Aorta (tissue), 5 donors: ENCODE measurements at regions not wholly inside any gene's neighbourhood (a gene's known extent, or its start where the extent isn't known, plus 50 kb on each side); places are given as distances from the start of the nearest gene placed in this dataset.

ENCODE experiments used
- ATAC-seq: fragments of 200-7000 bp; cut with Tn5 transposase; one replicate; pipeline ENCODE4 v1.9.1; 2022; ENCODE audit warnings: moderate library complexity; ENCODE audit not compliant: low FRiP score
- DNase-seq, 2 donors: peaks; one replicate each; pipeline ENCODE4 v3.0.0-alpha.2; 2020
- H3K27ac ChIP-seq, 2 donors: one replicate each; pipeline ENCODE4 v1.5.1; 2013; ENCODE audit warnings: low read length in 2 of 2, mild to moderate bottlenecking in 2 of 2, moderate library complexity in 2 of 2, control low read depth in 1 of 2, inconsistent platforms in 1 of 2, low read depth in 1 of 2
- H3K27me3 ChIP-seq, 2 donors: one replicate each; pipeline ENCODE4 v1.6.1; 2013; ENCODE audit warnings: control low read depth in 1 of 2, low read length in 1 of 2, mild to moderate bottlenecking in 1 of 2, moderate library complexity in 1 of 2; ENCODE audit not compliant: insufficient read depth in 2 of 2, control insufficient read depth in 1 of 2
- H3K36me3 ChIP-seq, 2 donors: one replicate each; pipeline ENCODE4 v1.6.1; 2013; ENCODE audit warnings: control low read depth in 1 of 2, low read length in 1 of 2, mild to moderate bottlenecking in 1 of 2; ENCODE audit not compliant: insufficient read depth in 2 of 2, control insufficient read depth in 1 of 2
- H3K4me1 ChIP-seq, 2 donors: one replicate each; pipeline ENCODE4 v1.6.1; 2013; ENCODE audit warnings: low read length in 2 of 2, control low read depth in 1 of 2, mild to moderate bottlenecking in 1 of 2, moderate library complexity in 1 of 2; ENCODE audit not compliant: insufficient read depth in 2 of 2, control insufficient read depth in 1 of 2
- H3K4me3 ChIP-seq, 2 donors: one replicate each; pipeline ENCODE4 v1.5.1; 2013; ENCODE audit warnings: low read length in 2 of 2, control low read depth in 1 of 2, mild to moderate bottlenecking in 1 of 2
- H3K9me3 ChIP-seq: one replicate; pipeline ENCODE4 v1.6.1; 2013; ENCODE audit warnings: mild to moderate bottlenecking, low read length; ENCODE audit not compliant: control insufficient read depth
- WGBS, 2 donors: extraction: QIAGEN DNeasy Blood & Tissue Kit; methylation state at CpG; one replicate each; pipeline ENCODE4 v1.1.7; 2013; 5-methylcytosine and 5-hydroxymethylcytosine counted together
- intact Hi-C, 2 donors: fragments of 100-400 bp; cut with DNase I; formaldehyde crosslinking; loops; one replicate each; pipeline versions ENCODE4 v1.14.2 to v1.15.0; 2022
- donor health status: healthy with polysubstance abuse.
- donor health status: Bipolar disorder and iron deficiency.
- donor health status: DM: no; HTN: no; CAD: no.
- donor health status: DM: no; HTN: no; CAD: no.
- donor health status: DM: yes; HTN: yes; CAD: no.

GRCh38 chr2:41598161-41598894, 449.5 kb upstream of the PKDCC start:
- Histone ChIP-seq H3K4me1 (peaks cover 2 to 3% of the 10 kb centered on the region in 2 donors), H3K27me3 (no peaks in the 10 kb centered on the region), H3K36me3 (no peaks in the 10 kb centered on the region), H3K4me3 (no peak overlapping the region), H3K9me3 (no peaks in the 10 kb centered on the region), H3K27ac (peak overlapping the region in 1 of 2 donors; percentile 44)
- DNase-seq = no peak
- peak; percentile 50 for ATAC-seq
- 36 to 38% methylated on average over 5 of the region's 5 CpGs for WGBS, 2 donors
- intact Hi-C loops = loop anchor here in 1 of 2 donors (10.0 kb wide), 1 partner anchor 114 kb away; no protein-coding TSS in a partner anchor

DNA sequence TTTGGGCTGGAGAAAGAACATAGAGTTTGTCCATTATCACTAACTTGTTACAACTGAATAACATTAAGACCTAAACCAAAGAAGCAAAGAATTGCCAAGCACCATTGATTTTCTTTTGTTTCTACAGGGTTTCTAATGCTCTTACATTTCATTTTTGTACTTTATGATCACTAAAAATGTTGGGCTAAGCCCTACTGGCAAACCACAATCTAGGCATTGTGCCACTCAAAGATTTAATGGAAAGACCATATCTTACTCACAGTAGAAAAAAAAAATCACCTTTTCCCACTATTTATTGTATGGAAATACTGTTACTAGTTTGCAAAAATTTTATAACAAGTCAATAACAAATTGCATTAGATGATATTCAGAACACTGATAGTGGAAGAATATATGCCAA, 447.4 kb upstream of the PKDCC start:
- H3K27ac ChIP-seq = no peak overlapping the region
- intact Hi-C loops = no loop called here
- no peaks in the 10 kb centered on the region for H3K36me3 ChIP-seq
- no peaks in the 10 kb centered on the region for H3K27me3 ChIP-seq
- no peak for DNase-seq
- no peaks in the 10 kb centered on the region for H3K9me3 ChIP-seq
- H3K4me3 ChIP-seq = no peak overlapping the region
- ATAC-seq = no peak
- H3K4me1 ChIP-seq = peaks cover 2 to 3% of the 10 kb centered on the region in 2 donors

DNA sequence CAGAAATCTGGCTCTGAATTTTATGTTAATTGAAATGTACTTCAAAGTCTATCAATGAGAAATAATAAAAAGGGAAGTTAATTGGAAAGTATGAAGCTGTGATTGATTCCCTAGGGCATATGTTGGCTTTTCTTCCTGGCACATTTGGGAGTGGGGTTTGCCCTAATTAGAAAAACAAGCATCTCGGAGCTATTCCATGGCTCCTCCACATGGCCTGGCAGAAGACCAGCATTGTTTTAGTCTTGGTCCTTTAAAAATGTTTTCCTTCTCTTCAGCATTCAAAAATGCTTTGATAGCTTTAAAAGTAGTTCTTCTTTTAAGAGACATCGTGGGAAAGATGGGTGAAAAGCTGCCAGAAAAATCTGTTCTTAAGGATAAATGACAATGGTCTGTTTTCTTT, 445.5 kb upstream of the PKDCC start:
- H3K4me1 ChIP-seq = peaks cover 0 to 2% of the 10 kb centered on the region in 2 donors
- no peaks in the 10 kb centered on the region for H3K36me3 ChIP-seq
- DNase-seq = no peak
- H3K4me3 ChIP-seq = no peak overlapping the region
- ATAC-seq = no peak
- no peaks in the 10 kb centered on the region for H3K27me3 ChIP-seq
- intact Hi-C loops = no loop called here
- 18% methylated on average over 2 of the region's 2 CpGs for WGBS, 2 donors
- no peaks in the 10 kb centered on the region for H3K9me3 ChIP-seq
- H3K27ac ChIP-seq = no peak overlapping the region

DNA sequence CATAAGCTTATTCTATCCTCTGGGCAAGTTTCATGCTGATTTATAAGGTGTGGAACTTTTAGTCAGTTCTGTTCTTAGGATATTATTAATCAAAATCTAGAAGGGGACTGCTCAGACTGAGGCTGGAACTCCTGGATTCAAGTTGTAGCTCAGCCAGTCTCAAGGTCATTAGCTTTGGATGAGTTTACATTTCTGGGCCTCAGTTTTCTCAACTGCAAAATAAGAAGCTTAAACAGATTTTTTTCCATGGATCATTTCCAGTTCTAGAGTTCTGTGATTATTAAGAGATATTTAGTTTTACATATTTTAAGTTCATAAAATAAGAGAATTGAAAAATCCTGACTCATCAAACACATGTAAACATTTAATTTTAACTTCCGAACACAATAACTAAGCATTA, 442.5 kb upstream of the PKDCC start:
- DNase-seq = no peak
- H3K36me3 ChIP-seq = no peaks in the 10 kb centered on the region
- H3K27ac ChIP-seq = no peak overlapping the region
- peaks cover 0 to 2% of the 10 kb centered on the region in 2 donors for H3K4me1 ChIP-seq
- intact Hi-C loops = no loop called here
- H3K9me3 ChIP-seq = no peaks in the 10 kb centered on the region
- ATAC-seq = no peak
- no peak overlapping the region for H3K4me3 ChIP-seq
- H3K27me3 ChIP-seq = no peaks in the 10 kb centered on the region
- 76 to 91% methylated on average over 1 of the region's 1 CpG for WGBS, 2 donors

GRCh38 chr2:41605914-41606313, 441.9 kb upstream of the PKDCC start:
- H3K4me1 ChIP-seq = peaks cover under 1 to 2% of the 10 kb centered on the region in 2 donors
- intact Hi-C loops = no loop called here
- no peaks in the 10 kb centered on the region for H3K36me3 ChIP-seq
- no peak overlapping the region for H3K27ac ChIP-seq
- no peak for DNase-seq
- no peaks in the 10 kb centered on the region for H3K9me3 ChIP-seq
- no peaks in the 10 kb centered on the region for H3K27me3 ChIP-seq
- no peak for ATAC-seq
- H3K4me3 ChIP-seq = no peak overlapping the region

GRCh38 chr2:41610501-41611190, 437.2 kb upstream of the PKDCC start:
- Histone ChIP-seq H3K4me1 (peaks cover 2 to 4% of the 10 kb centered on the region in 2 donors), H3K4me3 (peak overlapping the region in 1 of 2 donors; percentile 48), H3K36me3 (no peaks in the 10 kb centered on the region), H3K27me3 (no peaks in the 10 kb centered on the region), H3K27ac (peak overlapping the region; percentile 100), H3K9me3 (no peaks in the 10 kb centered on the region)
- WGBS, 2 donors = 3 to 6% methylated on average over 6 of the region's 6 CpGs
- ATAC-seq (peak; percentile 85), DNase-seq (no peak)
- intact Hi-C loops = no loop called here

GRCh38 chr2:41618754-41619153, 429.1 kb upstream of the PKDCC start:
- DNase-seq = no peak
- H3K27me3 ChIP-seq = no peaks in the 10 kb centered on the region
- whole genome bisulfite sequencing, 2 donors = 94 to 95% methylated on average over 3 of the region's 3 CpGs
- H3K36me3 ChIP-seq = no peaks in the 10 kb centered on the region
- H3K4me1 ChIP-seq = peaks cover 0 to 4% of the 10 kb centered on the region in 2 donors
- intact Hi-C loops = no loop called here
- H3K27ac ChIP-seq = no peak overlapping the region
- no peak overlapping the region for H3K4me3 ChIP-seq
- no peak for ATAC-seq
- H3K9me3 ChIP-seq = no peaks in the 10 kb centered on the region

GRCh38 chr2:41621095-41621494, 426.7 kb upstream of the PKDCC start:
- DNase-seq (no peak), ATAC-seq (no peak)
- intact Hi-C loops = no loop called here
- Histone ChIP-seq H3K9me3 (no peaks in the 10 kb centered on the region), H3K27me3 (no peaks in the 10 kb centered on the region), H3K4me3 (no peak overlapping the region), H3K4me1 (peaks cover 0 to 3% of the 10 kb centered on the region in 2 donors), H3K27ac (peak overlapping the region in 1 of 2 donors; percentile 19), H3K36me3 (no peaks in the 10 kb centered on the region)
- WGBS, 2 donors = 63% methylated on average over 3 of the region's 3 CpGs

GRCh38 chr2:41621563-41621962, 426.3 kb upstream of the PKDCC start:
- Histone ChIP-seq H3K4me1 (peaks cover 0 to 3% of the 10 kb centered on the region in 2 donors), H3K27ac (no peak overlapping the region), H3K4me3 (no peak overlapping the region), H3K36me3 (no peaks in the 10 kb centered on the region), H3K9me3 (no peaks in the 10 kb centered on the region), H3K27me3 (no peaks in the 10 kb centered on the region)
- DNase-seq = no peak
- no peak for ATAC-seq
- WGBS, 2 donors = 4% methylated on average over 3 of the region's 3 CpGs
- intact Hi-C loops = no loop called here
